Loucy (cell line): ENCODE measurements at regions not wholly inside any gene's neighbourhood (a gene's known extent, or its start where the extent isn't known, plus 50 kb on each side); places are given as distances from the start of the nearest gene placed in this dataset.

ENCODE experiments used
- H2AFZ ChIP-seq: fragments of 200-600 bp; sonication (generic); 2 replicates; pipeline ENCODE4 v1.6.0; 2016; ENCODE audit warnings: antibody characterized with exemption, mild to moderate bottlenecking, low read length, moderate library complexity
- H3F3A ChIP-seq: fragments of 200-600 bp; 2 replicates; pipeline ENCODE4 v1.6.0; 2016; ENCODE audit warnings: antibody characterized with exemption, low read depth, mild to moderate bottlenecking
- H3K27me3 ChIP-seq: fragments of 200-600 bp; sonication (generic); 2 replicates; pipeline ENCODE4 v1.6.1; 2014; ENCODE audit warnings: low read length, mild to moderate bottlenecking; ENCODE audit not compliant: insufficient read depth, poor library complexity, severe bottlenecking
- H3K36me3 ChIP-seq: fragments of 200-600 bp; sonication (generic); 2 replicates; pipeline ENCODE4 v1.6.1; 2016; ENCODE audit warnings: low read length; ENCODE audit not compliant: insufficient read depth
- H3K4me1 ChIP-seq: fragments of 200-600 bp; sonication (generic); 2 replicates; pipeline ENCODE4 v1.5.1; 2014; ENCODE audit warnings: low read length, mild to moderate bottlenecking; ENCODE audit not compliant: insufficient read depth, poor library complexity, severe bottlenecking
- H3K4me2 ChIP-seq: fragments of 200-600 bp; sonication (generic); 2 replicates; pipeline ENCODE4 v1.6.0; 2014; ENCODE audit warnings: antibody characterized with exemption, low read length, low read depth, mild to moderate bottlenecking; ENCODE audit not compliant: poor library complexity, severe bottlenecking
- H3K4me3 ChIP-seq: fragments of 200-600 bp; sonication (generic); 2 replicates; pipeline ENCODE4 v1.5.1; 2014; ENCODE audit warnings: low read length, mild to moderate bottlenecking, mixed read lengths; ENCODE audit not compliant: poor library complexity, severe bottlenecking
- H3K79me2 ChIP-seq: fragments of 200-600 bp; sonication (generic); 2 replicates; pipeline ENCODE4 v1.6.1; 2014; ENCODE audit warnings: low read length; ENCODE audit not compliant: insufficient read depth
- H3K9ac ChIP-seq: fragments of 200-600 bp; sonication (generic); 2 replicates; pipeline ENCODE4 v1.6.0; 2014; ENCODE audit warnings: mild to moderate bottlenecking, low read depth, low read length, moderate library complexity; ENCODE audit not compliant: poor library complexity, severe bottlenecking
- H3K9me2 ChIP-seq: fragments of 200-600 bp; sonication (generic); replicated peaks from 2 replicates; pipeline ENCODE4 v1.6.1; 2016; ENCODE audit warnings: low read depth, low read length, mixed read lengths
- H3K9me3 ChIP-seq: fragments of 200-600 bp; sonication (generic); 2 replicates; pipeline ENCODE4 v1.6.1; 2014; ENCODE audit warnings: mild to moderate bottlenecking, antibody characterized with exemption, low read length, low read depth; ENCODE audit not compliant: insufficient read depth
- H4K20me1 ChIP-seq: fragments of 200-600 bp; sonication (generic); 2 replicates; pipeline ENCODE4 v1.6.0; 2014; ENCODE audit warnings: antibody characterized with exemption, low read length, mild to moderate bottlenecking; ENCODE audit not compliant: insufficient read depth, poor library complexity, severe bottlenecking
- CTCF ChIP-seq: fragments of 200-600 bp; sonication (generic); conservative IDR thresholded peaks from 2 replicates; pipeline ENCODE4 v1.5.1; 2014; ENCODE audit warnings: mild to moderate bottlenecking, antibody characterized with exemption, low read length
- EZH2phosphoT487 ChIP-seq: fragments of 200-600 bp; IDR thresholded peaks from 2 replicates; pipeline ENCODE4 v1.6.1; 2018; ENCODE audit warnings: antibody characterized with exemption, mild to moderate bottlenecking, moderate library complexity, borderline replicate concordance

- H3K36me3 ChIP-seq: no peaks in the 10 kb centered on the region
- H2AFZ ChIP-seq: no peak overlapping the region
- H3K4me3 ChIP-seq: no peak overlapping the region
- H3K79me2 ChIP-seq: no peaks in the 10 kb centered on the region
- no peaks in the 10 kb centered on the region for H4K20me1 ChIP-seq
- no peaks in the 10 kb centered on the region for H3K4me1 ChIP-seq
- no peak overlapping the region for H3K9ac ChIP-seq
- TF ChIP-seq CTCF (no peak), EZH2phosphoT487 (no peak)
- H3K4me2 ChIP-seq: no peak overlapping the region
- no peaks in the 10 kb centered on the region for H3K27me3 ChIP-seq
- no peaks in the 10 kb centered on the region for H3F3A ChIP-seq
- H3K9me2 ChIP-seq: no peaks in the 10 kb centered on the region
- H3K9me3 ChIP-seq: peaks cover 7% of the 10 kb centered on the region; the same call in 1 of the 2 replicates
Measured at GRCh38 chr11:70710192-70710591, 311.9 kb downstream of the CTTN start.

GRCh38 chr11:70710601-70711000, 312.3 kb downstream of the CTTN start:
- H3K9me2 ChIP-seq: no peaks in the 10 kb centered on the region
- H3K4me3 ChIP-seq: no peak overlapping the region
- H3K9me3 ChIP-seq: peaks cover 7% of the 10 kb centered on the region; the same call in 1 of the 2 replicates
- TF ChIP-seq EZH2phosphoT487 (no peak), CTCF (no peak)
- no peaks in the 10 kb centered on the region for H3K36me3 ChIP-seq
- H3F3A ChIP-seq: no peaks in the 10 kb centered on the region
- no peaks in the 10 kb centered on the region for H4K20me1 ChIP-seq
- H3K4me2 ChIP-seq: no peak overlapping the region
- H3K9ac ChIP-seq: no peak overlapping the region
- no peaks in the 10 kb centered on the region for H3K4me1 ChIP-seq
- H3K79me2 ChIP-seq: no peaks in the 10 kb centered on the region
- no peak overlapping the region for H2AFZ ChIP-seq
- H3K27me3 ChIP-seq: no peaks in the 10 kb centered on the region

GRCh38 chr11:70711095-70711910, 313.0 kb downstream of the CTTN start:
- Histone ChIP-seq H3K27me3 (no peaks in the 10 kb centered on the region), H3F3A (no peaks in the 10 kb centered on the region), H3K36me3 (no peaks in the 10 kb centered on the region), H2AFZ (no peak overlapping the region), H3K4me1 (no peaks in the 10 kb centered on the region), H3K9me2 (no peaks in the 10 kb centered on the region), H3K9ac (no peak overlapping the region), H3K4me2 (no peak overlapping the region), H3K79me2 (no peaks in the 10 kb centered on the region), H3K4me3 (no peak overlapping the region), H4K20me1 (no peaks in the 10 kb centered on the region), H3K9me3 (peaks cover 7% of the 10 kb centered on the region; the same call in 1 of the 2 replicates)
- TF ChIP-seq EZH2phosphoT487 (no peak), CTCF (no peak)
